Jurkat, Clone E6-1 (cell line): ENCODE measurements at regions not wholly inside any gene's neighbourhood (a gene's known extent, or its start where the extent isn't known, plus 50 kb on each side); places are given as distances from the start of the nearest gene placed in this dataset.

ENCODE experiments used
- DNase-seq: peaks from one replicate; pipeline ENCODE4 v3.0.0-alpha.2; 2011; ENCODE audit warnings: low read depth, low spot score
- H3K4me3 ChIP-seq: 2 replicates; pipeline ENCODE4 v1.5.1; 2011; ENCODE audit warnings: mild to moderate bottlenecking, low read length, control low read depth, moderate library complexity

- DNase-seq = no peak
- H3K4me3 ChIP-seq = no peak overlapping the region
Measured at GRCh38 chr6:78810146-78810545, 57.2 kb upstream of the IRAK1BP1 start.

GRCh38 chr6:78810698-78811097 lies 56.7 kb upstream of the IRAK1BP1 start:
- no peak for DNase-seq
- H3K4me3 ChIP-seq = no peak overlapping the region
